Body of pancreas (tissue), 4 donors: ENCODE measurements at regions not wholly inside any gene's neighbourhood (a gene's known extent, or its start where the extent isn't known, plus 50 kb on each side); places are given as distances from the start of the nearest gene placed in this dataset.
A peak's percentile ranks its signal among the peaks of the same experiment; 100 is the strongest.
"Not testable (repeated sequence)": the region's sequence is repeated elsewhere in the genome, so short reads cannot be mapped to it uniquely, and the experiment has no call there.

Source experiments
- ATAC-seq: fragments of 150-250 bp; one replicate; pipeline ENCODE4 v1.9.1; 2016
- DNase-seq, 4 donors: peaks; one replicate each; pipeline ENCODE4 v3.0.0-alpha.2; 2019
- H3K27ac ChIP-seq, 4 donors: fragments of 200-600 bp; sonication (generic); 1 replicate in 3 of 4; 2 replicates in 1 of 4; pipeline versions ENCODE4 v1.5.1 to v1.6.1; 2016 to 2019; ENCODE audit warnings: mild to moderate bottlenecking in 1 of 4, mixed read lengths in 1 of 4, moderate library complexity in 1 of 4
- H3K27me3 ChIP-seq, 2 donors: fragments of 200-600 bp; sonication (generic); one replicate each; pipeline ENCODE4 v1.6.0; 2016; ENCODE audit warnings: mild to moderate bottlenecking in 1 of 2
- H3K36me3 ChIP-seq, 2 donors: fragments of 200-600 bp; sonication (generic); replicated peaks in 1 of 2; 2 replicates each; pipeline ENCODE4 v1.5.1; 2016; ENCODE audit warnings: low read depth in 2 of 2; ENCODE audit not compliant: insufficient read depth in 1 of 2
- H3K4me1 ChIP-seq: fragments of 200-600 bp; sonication (generic); one replicate; pipeline ENCODE4 v1.6.0; 2016
- H3K4me3 ChIP-seq, 2 donors: fragments of 200-600 bp; sonication (generic); 1 replicate in 1 of 2; 2 replicates in 1 of 2; pipeline ENCODE4 v1.5.1; 2016 to 2019
- H3K9me3 ChIP-seq, 3 donors: fragments of 200-600 bp; sonication (generic); 1 replicate in 2 of 3; 2 replicates in 1 of 3; pipeline ENCODE4 v1.5.1; 2016
- WGBS, 2 donors: methylation state at CpG; one replicate each; pipeline ENCODE4 v1.1.5; 2017; 5-methylcytosine and 5-hydroxymethylcytosine counted together
- intact Hi-C: fragments of 100-400 bp; cut with DNase I; formaldehyde crosslinking; loops from one replicate; pipeline ENCODE4 v1.15.1; 2023

DNA sequence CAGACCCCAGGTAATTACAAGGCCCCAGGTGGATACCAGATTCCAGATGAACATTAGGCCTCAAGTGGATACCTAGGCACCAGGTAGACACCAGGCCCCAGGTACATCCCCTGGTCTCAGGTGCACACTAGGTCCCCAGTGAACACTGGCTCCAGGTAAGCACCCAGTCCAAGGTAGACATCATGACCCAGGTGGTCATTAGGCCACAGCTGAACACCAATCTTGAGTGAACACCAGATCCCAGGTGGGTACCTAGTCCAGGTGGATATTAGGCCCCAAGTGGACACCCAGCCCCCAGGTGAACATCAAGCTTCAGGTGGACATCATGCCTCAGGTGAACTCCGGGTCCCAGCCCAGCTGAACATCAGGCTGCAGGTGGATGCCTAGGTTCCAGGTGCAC is 1486.2 kb upstream of the TPTE start:
- H3K27ac ChIP-seq, H3K4me3 ChIP-seq, DNase-seq, intact Hi-C loops, ATAC-seq, H3K9me3 ChIP-seq, H3K27me3 ChIP-seq, H3K36me3 ChIP-seq, H3K4me1 ChIP-seq: not testable (repeated sequence)
- 20% methylated on average over 1 of the region's 1 CpG; no CpG with 5 or more reads in 1 of the 2 donors for WGBS, 2 donors

DNA sequence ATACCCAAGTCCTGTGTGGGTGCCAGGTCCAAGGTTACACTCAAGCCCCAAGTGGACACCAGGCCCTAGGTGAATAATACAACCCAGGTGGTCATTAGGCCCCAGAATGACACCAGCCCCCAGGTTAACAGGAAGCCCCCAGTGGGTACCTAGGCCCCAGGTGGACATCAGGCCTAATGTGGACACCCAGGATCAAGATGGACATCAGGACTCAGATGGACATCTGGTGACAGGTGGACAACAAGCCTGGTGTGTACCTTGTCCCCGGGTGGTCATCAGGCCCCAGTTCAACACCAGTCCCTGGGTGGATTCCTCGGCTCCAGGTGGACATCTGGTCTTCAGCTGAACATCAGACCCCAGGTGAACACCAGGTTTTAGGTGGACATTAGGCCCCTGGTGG is 1485.4 kb upstream of the TPTE start:
- intact Hi-C loops, H3K27ac ChIP-seq, H3K9me3 ChIP-seq, H3K36me3 ChIP-seq, DNase-seq, H3K27me3 ChIP-seq, H3K4me1 ChIP-seq, ATAC-seq, H3K4me3 ChIP-seq: not testable (repeated sequence)
- WGBS, 2 donors: 60% methylated on average over 2 of the region's 2 CpGs; no CpG with 5 or more reads in 1 of the 2 donors

DNA sequence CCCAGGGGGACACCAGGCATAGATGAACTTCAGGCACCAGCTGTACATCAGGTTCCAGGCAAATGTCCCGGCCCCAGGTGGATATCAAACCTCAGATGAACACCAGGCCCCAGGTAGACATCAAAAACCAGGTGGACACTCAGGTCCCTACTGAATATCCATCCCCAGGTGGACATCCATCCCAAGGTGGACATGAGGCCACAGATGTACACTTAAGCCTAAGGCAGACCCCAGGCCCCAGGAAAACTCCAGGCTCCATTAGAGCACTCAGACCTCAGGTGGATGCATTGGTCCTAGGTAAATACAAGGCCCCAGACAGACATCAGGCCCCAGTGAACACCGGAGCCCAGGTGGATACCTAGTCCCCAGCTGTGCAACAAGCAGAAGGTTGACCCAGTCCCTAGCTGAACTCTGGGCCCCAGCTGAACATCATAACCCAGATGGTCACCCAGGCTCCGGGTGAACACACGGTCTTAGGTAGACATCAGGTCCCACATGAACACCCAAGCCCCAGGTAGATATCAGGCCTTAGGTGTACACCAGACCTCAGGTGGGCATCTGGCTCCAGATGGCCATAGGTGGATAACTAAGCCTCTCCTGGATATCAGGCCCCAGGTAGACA is 1484.3 kb upstream of the TPTE start:
- 62% methylated on average over 4 of the region's 4 CpGs; no CpG with 5 or more reads in 1 of the 2 donors for WGBS, 2 donors
- DNase-seq, H3K4me1 ChIP-seq, intact Hi-C loops, H3K9me3 ChIP-seq, H3K27ac ChIP-seq, H3K36me3 ChIP-seq, H3K27me3 ChIP-seq, H3K4me3 ChIP-seq, ATAC-seq: not testable (repeated sequence)

DNA sequence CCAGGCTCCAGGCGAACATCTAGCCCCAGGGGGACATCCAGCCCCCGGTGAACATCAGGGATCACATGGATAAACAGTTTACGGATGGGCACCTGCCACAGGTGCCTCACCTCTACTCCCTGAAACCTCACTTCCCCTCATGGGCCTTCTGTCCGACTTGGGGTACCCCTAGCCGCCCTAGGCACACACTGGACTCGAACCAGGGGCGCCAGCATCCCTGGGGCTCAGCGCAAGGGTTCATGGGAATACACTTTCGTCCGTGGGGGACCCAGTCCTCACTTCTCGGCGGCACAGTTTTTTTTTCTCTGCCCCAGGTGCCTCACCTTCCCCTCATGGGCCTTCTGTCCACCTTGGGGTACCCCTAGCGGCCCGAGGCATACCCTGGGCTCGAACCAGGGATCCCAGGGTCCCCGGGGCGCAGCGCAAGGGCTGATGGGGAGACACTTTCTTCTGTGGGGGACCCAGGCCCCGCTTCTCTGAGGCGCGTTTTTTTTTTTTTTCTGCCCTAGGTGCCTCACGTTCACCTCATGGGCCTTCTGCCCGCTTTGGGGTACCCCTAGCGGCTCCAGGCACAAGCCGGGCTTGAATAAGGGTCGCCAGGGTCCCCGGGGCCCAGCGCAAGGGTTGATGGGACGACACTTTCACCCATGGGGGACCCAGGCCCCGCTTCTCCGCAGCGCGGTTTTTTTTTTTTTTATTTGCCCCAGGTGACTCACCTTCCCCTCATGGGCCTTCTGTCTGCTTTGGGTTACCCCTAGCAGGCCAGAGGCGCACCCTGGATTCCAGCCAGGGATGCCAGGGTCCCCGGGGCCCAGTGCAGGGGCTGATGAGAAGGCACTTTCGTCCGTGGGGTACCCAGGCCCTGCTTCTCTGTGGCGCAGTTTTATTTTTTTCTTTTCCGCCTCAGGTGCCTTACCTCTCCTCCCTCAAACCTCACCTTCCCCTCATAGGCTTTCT is 1483.5 kb upstream of the TPTE start:
- DNase-seq, H3K9me3 ChIP-seq, intact Hi-C loops, H3K27me3 ChIP-seq, H3K36me3 ChIP-seq, H3K4me1 ChIP-seq, H3K4me3 ChIP-seq, H3K27ac ChIP-seq, ATAC-seq: not testable (repeated sequence)
- WGBS, 2 donors: 41 to 48% methylated on average over 23 to 39 of the region's 39 CpGs

DNA sequence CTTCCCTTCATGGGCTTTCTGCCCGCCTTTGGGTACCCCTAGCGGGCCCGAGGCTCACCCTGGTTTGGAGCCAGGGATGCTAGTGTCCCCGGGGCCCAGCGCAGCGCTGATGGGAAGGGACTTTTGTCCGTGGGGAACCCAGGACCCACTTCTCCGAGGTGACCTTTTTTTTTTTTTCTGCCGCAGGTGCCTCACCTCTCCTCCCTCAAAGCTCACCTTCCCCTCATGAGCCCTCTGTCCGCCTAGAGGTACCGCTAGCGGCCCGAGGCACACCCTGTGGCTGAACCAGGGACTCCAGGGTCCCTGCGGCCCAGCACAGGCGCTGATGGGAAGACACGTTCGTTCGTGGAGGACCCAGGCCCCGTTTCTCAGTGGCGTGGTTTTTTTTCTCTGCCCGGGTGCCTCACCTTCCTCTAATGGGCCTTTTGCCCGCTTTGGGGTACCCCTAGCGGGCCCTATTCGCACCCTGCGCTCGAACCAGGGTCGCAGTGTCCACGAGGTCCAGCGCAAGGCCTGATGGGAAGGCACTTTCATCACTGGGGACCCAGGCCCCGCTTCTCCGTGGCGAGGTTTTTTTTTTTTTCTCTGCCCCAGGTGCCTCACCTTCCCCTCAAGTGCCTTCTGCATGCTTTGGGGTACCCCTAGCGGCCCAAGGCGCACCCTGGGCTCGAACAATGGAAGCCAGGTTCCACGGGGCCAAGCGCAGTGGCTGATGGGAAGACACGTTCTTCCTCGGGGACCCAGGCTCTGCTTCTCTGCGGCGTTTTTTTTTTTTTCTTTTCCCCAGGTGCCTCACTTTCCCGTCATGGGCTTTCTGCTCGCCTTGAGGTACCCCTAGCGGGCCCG is 1481.6 kb upstream of the TPTE start:
- 52 to 55% methylated on average over 27 to 45 of the region's 45 CpGs for WGBS, 2 donors
- H3K4me3 ChIP-seq, H3K27me3 ChIP-seq, H3K9me3 ChIP-seq, ATAC-seq, DNase-seq, H3K36me3 ChIP-seq, intact Hi-C loops, H3K27ac ChIP-seq, H3K4me1 ChIP-seq: not testable (repeated sequence)

DNA sequence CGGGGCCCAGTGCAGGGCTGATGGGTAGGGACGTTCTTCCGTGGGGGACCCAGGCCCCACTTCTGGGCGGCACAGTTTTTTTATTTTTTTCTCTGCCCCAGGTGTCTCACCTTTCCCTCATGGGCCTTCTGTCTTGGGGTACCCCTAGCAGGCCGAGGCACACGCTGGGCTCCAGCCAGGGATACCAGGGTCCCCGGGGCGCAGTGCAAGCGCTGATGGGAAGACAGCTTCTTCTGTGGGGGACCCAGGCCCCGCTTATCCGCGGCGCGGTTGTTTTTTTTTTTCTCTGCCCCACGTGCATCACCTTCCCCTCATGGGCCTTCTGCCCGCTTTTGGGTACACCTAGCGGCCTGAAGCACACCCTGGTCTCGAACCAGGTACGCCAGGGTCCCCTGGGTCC is 1481.0 kb upstream of the TPTE start:
- H3K36me3 ChIP-seq, H3K9me3 ChIP-seq, H3K27me3 ChIP-seq, intact Hi-C loops, H3K4me3 ChIP-seq, H3K4me1 ChIP-seq, H3K27ac ChIP-seq, ATAC-seq, DNase-seq: not testable (repeated sequence)
- 52 to 57% methylated on average over 13 to 19 of the region's 19 CpGs for WGBS, 2 donors

DNA sequence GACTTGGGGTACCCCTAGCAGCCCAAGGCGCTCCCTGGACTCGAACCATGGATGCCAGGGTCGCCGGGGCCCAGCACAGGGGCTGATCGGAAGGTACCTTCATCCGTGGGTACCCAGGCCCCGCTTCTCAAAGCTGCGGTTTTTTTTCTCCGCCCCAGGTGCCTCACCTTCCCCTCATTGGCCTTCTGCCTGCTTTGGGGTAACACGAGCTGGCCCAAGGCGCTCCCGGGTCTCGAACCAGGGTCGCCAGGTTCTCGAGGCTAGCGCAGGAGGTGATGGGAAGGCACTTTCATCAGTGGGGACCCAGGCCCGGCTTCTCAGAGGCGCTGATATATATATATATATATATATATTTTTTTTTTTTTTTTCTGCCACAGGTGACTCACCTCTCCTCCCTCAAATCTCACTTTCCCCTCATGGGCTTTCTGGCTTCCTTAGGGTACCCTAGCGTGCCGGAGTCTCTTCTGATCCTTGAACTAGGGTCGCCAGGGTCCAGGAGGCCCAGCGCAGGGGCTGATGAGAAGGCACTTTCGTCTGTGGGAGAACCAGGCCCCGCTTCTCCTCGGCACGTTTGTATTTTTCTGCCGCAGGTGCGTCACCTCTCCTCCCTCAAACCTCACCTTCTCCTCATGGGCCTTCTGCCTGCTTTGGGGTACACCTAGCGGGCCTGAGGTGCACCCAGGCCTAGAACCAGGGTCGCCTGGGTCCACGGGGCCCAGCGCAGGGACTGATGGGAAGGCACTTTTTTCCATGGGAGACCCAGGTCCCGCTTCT is 1480.0 kb upstream of the TPTE start:
- H3K36me3 ChIP-seq, H3K9me3 ChIP-seq, ATAC-seq, DNase-seq, H3K4me3 ChIP-seq, H3K27ac ChIP-seq, H3K27me3 ChIP-seq, H3K4me1 ChIP-seq, intact Hi-C loops: not testable (repeated sequence)
- 42 to 63% methylated on average over 4 to 32 of the region's 33 CpGs for WGBS, 2 donors

DNA sequence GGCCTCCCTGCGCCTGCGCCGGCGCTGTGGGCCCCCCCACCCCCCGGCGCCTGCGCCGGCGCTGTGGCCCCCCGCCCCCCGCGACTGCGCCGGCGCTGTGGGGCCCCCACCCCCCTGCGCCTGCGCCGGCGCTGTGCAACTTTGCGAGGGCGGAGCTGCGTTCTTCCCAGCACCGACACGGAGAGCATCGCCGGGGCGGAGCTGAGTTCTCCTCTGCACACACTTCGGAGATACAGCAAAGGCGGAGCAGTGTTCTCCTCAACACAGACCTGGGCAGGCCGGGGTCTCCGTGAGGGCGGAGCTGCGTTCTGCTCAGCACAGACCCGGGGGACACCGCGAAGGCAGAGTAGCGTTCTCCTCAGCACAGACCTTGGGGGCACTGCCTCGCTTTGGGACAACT is 1478.3 kb upstream of the TPTE start:
- peak in 1 of 4 donors; percentile 26 for DNase-seq
- H3K4me1 ChIP-seq, H3K4me3 ChIP-seq, intact Hi-C loops, ATAC-seq, H3K9me3 ChIP-seq, H3K27me3 ChIP-seq, H3K36me3 ChIP-seq, H3K27ac ChIP-seq: not testable (repeated sequence)
- WGBS, 2 donors: 43 to 50% methylated on average over 10 to 11 of the region's 38 CpGs

DNA sequence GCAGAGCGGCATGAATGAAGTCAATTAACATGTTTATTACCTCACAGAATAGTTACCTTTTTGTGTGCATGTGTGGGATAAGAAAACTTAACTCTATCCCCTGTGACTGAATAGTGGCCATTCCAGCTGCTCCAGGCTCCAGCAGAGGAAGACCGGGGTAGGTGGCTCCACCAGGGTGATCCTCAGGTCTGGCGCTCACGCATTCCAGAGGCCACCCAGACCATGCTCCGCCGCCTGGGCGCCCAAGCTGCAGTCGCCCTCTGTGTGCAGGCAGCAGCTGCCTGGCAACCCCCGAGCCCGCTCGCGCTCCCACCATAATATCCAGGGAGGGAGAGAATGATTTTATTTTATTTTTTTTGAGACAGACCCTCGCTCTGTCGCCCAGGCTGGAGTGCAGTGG is 1474.5 kb upstream of the TPTE start:
- H3K4me1 ChIP-seq, ATAC-seq, intact Hi-C loops, H3K4me3 ChIP-seq, H3K27ac ChIP-seq, H3K27me3 ChIP-seq, H3K36me3 ChIP-seq, H3K9me3 ChIP-seq, DNase-seq: not testable (repeated sequence)
- WGBS, 2 donors: 43 to 55% methylated on average over 9 to 13 of the region's 14 CpGs

DNA sequence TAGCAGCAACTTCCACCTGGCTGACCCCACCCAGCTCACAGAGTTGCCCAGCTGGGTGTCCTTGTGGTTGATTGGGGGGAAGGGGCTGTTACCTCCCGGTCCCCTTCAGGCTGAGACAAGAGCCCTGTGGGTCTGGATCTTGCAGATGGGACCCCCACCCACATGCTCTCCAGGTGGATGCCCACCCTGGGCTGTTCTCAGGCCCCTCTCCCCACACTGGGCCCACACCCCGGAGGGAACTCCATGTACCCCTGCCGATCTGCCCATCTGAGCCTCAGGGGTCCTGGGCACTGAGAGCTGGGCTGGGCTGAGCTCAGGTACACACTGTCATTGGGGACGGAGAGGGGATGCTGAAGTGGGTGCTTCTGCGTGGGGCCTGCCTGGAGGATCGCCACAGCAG is 1453.9 kb upstream of the TPTE start:
- H3K27ac ChIP-seq, H3K27me3 ChIP-seq, H3K4me1 ChIP-seq, H3K9me3 ChIP-seq, H3K36me3 ChIP-seq, intact Hi-C loops, DNase-seq, H3K4me3 ChIP-seq, ATAC-seq: not testable (repeated sequence)
- WGBS, 2 donors: no CpG with 5 or more reads among the region's 6 CpGs

DNA sequence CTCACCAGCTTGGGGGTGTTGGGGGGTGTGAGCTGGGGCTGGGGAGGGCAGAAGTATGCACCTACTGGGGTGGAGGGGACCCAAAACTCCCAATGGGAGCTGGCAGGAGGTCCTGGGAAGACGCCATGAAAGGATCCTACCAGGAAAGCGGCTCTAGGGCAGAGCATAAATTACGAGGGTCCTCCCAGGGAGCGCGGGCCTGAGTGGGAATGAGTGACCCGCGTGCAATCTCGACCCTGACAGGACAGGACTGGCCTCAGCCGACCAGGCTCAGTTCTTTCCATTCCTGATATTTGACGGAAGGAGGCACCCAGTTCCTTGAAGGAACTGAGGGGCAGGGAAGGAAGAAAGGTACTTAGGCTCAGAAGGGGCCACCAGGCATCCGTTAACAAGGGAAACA is 1452.8 kb upstream of the TPTE start:
- ATAC-seq, H3K36me3 ChIP-seq, DNase-seq, H3K27me3 ChIP-seq, H3K27ac ChIP-seq, H3K4me1 ChIP-seq, H3K4me3 ChIP-seq, intact Hi-C loops, H3K9me3 ChIP-seq: not testable (repeated sequence)
- WGBS, 2 donors: 61 to 68% methylated on average over 5 to 10 of the region's 11 CpGs
